Skeletal muscle satellite cell (primary cell): ENCODE measurements at regions not wholly inside any gene's neighbourhood (a gene's known extent, or its start where the extent isn't known, plus 50 kb on each side); places are given as distances from the start of the nearest gene placed in this dataset.
"Not testable (repeated sequence)": the region's sequence is repeated elsewhere in the genome, so short reads cannot be mapped to it uniquely, and the experiment has no call there.

ENCODE experiments used
- H3K27me3 ChIP-seq: 2 replicates; pipeline ENCODE4 v1.7.0; 2013; ENCODE audit warnings: low read length; ENCODE audit not compliant: control insufficient read depth, insufficient read depth
- H3K36me3 ChIP-seq: 2 replicates; pipeline ENCODE4 v1.7.0; 2013; ENCODE audit warnings: mild to moderate bottlenecking, control low read depth, low read length; ENCODE audit not compliant: insufficient read depth
- H3K4me1 ChIP-seq: 2 replicates; pipeline ENCODE4 v1.7.0; 2013; ENCODE audit warnings: low read length; ENCODE audit not compliant: control insufficient read depth, insufficient read depth
- H3K4me2 ChIP-seq: 2 replicates; pipeline ENCODE4 v1.7.0; 2013; ENCODE audit warnings: mild to moderate bottlenecking, low read length
- H3K4me3 ChIP-seq: 2 replicates; pipeline ENCODE4 v1.7.0; 2013; ENCODE audit warnings: low read length
- H3K9ac ChIP-seq: 2 replicates; pipeline ENCODE4 v1.7.0; 2013; ENCODE audit warnings: mild to moderate bottlenecking, low read depth, low read length, moderate library complexity
- H3K9me3 ChIP-seq: replicated peaks from 2 replicates; pipeline ENCODE4 v1.7.0; 2013; ENCODE audit warnings: mild to moderate bottlenecking, control low read depth, low read length

DNA sequence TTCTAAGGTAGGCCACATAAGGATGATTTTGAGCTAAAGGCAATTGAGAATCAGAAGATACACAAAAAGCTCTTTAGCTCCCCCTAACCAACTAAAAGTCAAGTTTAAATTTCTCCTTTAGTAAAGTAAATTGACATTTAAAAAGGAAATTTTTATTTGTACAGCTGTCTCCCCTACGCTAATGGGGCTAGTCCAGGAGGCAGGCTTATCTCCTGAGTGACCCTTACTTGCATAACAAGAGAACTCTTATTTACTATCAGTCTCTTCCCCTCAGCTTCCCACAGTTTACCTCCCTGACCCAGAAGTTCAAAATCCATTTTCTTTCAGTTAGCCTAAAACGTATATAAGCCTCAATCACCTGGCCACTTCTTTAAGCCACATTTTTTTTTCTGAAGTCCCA, 1002.8 kb upstream of the NRXN1 start:
- no peaks in the 10 kb centered on the region for H3K4me1 ChIP-seq

DNA sequence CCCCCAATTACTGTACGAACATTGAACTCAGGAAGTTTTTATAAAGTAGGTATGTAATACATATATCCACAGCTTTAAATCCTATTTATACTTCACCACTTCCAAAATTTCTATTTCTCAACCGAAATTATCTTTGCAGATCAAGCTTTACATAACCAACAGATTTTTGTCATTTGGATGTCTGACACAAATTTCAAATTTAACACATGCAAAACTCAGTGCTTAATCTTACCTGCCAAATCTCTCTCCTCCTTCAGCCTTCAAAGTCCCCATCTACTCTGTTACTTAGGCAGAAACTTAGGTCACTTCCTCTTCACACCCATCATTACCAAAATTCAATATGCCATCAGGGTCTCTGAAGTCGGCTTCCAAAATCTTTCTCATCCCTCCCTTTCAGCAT, 990.1 kb upstream of the NRXN1 start:
- no peaks in the 10 kb centered on the region for H3K36me3 ChIP-seq
- no peak overlapping the region for H3K4me3 ChIP-seq
- peaks cover 6% of the 10 kb centered on the region for H3K9me3 ChIP-seq
- no peak overlapping the region for H3K9ac ChIP-seq
- H3K27me3 ChIP-seq = no peaks in the 10 kb centered on the region
- H3K4me1 ChIP-seq = no peaks in the 10 kb centered on the region
- H3K4me2 ChIP-seq = no peak overlapping the region

More for the DNA sequence above, 1002.8 kb upstream of the NRXN1 start:
- Histone ChIP-seq H3K36me3 (no peaks in the 10 kb centered on the region), H3K9ac (no peak overlapping the region), H3K27me3 (no peaks in the 10 kb centered on the region), H3K4me2 (no peak overlapping the region), H3K4me3 (no peak overlapping the region), H3K9me3 (no peaks in the 10 kb centered on the region)

DNA sequence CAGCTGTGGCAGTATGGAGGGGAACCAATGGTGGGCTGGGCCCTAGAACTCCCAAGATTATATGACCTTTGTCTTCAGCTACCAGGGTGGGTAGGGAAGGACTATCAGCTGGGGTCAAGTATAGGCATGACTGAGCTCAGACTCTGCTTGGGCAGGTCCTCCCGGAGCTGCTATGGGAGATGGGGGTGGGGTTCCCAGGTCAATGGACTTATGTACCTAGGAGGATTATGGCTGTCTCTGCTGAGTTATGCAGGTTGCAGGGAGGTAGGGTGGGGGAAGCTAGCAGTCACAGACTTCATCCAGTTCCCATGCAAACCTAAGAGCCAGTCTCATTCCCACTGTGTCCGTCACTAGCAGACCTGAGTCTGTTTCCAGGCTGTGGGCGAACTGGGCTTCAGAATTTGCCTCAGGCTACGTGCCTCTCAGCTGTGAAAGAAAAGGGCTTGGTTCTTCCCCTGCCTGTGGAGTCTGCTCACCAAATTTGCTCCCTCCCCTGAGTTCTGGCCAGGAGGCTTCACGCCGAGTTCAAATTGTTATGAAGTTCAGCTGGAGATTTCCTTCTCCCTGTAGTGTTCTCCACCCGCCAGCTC, 985.8 kb upstream of the NRXN1 start:
- H3K4me3 ChIP-seq = no peak overlapping the region
- H3K4me1 ChIP-seq = no peaks in the 10 kb centered on the region
- peaks cover 6% of the 10 kb centered on the region for H3K9me3 ChIP-seq
- H3K36me3 ChIP-seq = no peaks in the 10 kb centered on the region
- H3K9ac ChIP-seq = no peak overlapping the region
- no peaks in the 10 kb centered on the region for H3K27me3 ChIP-seq
- H3K4me2 ChIP-seq = no peak overlapping the region

DNA sequence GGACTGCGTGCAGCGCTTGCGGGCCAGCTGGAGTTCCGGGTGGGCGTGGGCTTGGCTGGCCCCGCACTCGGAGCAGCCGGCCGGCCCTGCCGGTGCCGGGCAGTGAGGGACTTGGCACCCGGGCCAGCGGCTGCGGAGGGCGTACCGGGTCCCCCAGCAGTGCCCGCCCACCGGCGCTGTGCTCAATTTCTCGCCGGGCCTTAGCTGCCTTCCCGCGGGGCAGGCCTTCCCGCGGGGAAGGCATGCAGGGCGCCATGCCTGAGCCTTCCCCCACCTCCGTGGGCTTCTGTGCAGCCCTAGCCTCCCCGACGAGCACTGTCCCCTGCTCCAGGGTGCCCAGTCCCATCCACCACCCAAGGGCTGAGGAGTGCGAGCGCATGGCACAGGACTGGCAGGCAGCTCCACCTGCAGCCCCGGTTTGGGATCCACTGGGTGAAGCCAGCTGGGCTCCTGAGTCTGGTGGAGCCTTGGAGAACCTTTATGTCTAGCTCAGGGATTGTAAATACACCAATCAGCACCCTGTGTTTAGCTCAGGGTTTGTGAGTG, 975.0 kb upstream of the NRXN1 start:
- H3K4me3 ChIP-seq, H3K4me2 ChIP-seq, H3K9me3 ChIP-seq, H3K27me3 ChIP-seq, H3K9ac ChIP-seq, H3K36me3 ChIP-seq, H3K4me1 ChIP-seq: not testable (repeated sequence)

DNA sequence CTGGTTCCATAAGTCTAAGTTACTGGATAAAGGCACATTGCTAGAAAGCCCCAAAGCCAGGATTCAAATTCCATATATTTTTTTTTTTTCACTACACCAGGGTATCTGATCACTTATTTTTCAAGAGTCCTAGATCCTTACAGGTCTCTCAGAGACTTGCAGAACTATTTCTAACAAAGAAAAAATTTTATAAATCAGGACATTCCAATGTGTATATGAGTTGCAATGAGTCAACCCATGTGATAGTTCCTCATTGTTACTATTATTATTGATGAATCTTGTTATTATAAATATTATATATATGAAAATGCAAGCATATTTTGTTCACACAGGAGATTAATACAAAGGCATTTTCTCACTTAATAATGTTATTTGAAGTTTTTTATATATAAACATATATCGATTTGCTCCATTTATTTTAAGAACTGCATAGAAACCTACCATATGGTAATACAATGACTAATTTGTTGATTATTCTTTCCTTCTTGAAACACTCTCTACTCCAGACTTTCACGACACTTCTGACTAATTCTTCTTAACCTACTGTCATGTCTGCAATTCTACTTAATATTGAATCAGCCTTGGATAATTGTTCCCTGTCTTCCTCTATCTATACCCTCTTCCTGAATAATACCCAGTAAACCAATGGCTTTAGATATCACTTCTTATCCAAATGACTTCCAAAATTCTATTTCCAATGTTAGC, 968.4 kb upstream of the NRXN1 start:
- no peaks in the 10 kb centered on the region for H3K27me3 ChIP-seq
- H3K9me3 ChIP-seq = peaks cover 3% of the 10 kb centered on the region
- H3K4me2 ChIP-seq = no peak overlapping the region
- no peaks in the 10 kb centered on the region for H3K36me3 ChIP-seq
- H3K4me1 ChIP-seq = peaks cover 9% of the 10 kb centered on the region
- no peak overlapping the region for H3K9ac ChIP-seq
- no peak overlapping the region for H3K4me3 ChIP-seq

DNA sequence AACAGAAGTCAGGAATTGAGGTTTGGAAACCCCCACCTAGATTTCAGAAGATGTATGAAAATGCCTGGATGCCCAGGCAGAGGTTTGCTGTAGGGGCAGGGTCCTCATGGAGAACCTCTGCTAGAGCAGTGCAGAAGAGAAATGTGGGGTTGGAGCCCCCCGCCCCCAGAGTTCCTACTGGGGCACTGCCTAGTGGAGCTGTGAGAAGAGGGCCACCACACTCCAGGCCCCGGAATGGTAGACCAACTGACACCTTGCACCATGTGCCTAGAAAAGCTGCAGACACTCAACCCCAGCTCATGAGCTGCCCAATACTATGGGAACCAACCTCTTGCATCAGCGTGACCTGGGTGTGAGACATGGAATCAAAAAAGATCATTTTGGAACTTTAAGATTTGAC, 967.0 kb upstream of the NRXN1 start:
- Histone ChIP-seq H3K4me2 (no peak overlapping the region), H3K9me3 (peaks cover 3% of the 10 kb centered on the region), H3K4me3 (no peak overlapping the region), H3K9ac (no peak overlapping the region), H3K4me1 (peaks cover 18% of the 10 kb centered on the region), H3K36me3 (no peaks in the 10 kb centered on the region), H3K27me3 (no peaks in the 10 kb centered on the region)

DNA sequence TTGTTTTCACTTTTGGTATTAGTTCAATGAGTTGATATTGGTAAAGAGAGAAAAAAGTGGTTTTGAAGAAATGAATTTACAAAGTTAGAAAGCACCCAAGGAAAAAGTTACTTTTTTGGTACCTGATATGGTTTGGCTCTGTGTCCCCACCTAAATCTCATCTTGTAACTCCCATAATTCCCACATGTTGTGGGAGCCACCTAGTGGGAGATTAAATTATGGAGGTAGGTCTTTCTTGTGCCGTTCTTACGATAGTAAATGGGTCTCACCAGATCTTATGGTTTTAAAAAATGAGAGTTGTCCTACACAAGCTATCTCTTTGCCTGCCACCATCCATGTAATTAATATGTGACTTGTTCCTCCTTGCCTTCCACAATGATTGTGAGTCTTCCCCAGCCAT, 965.6 kb upstream of the NRXN1 start:
- H3K27me3 ChIP-seq = no peaks in the 10 kb centered on the region
- no peak overlapping the region for H3K4me2 ChIP-seq
- H3K4me3 ChIP-seq = no peak overlapping the region
- no peaks in the 10 kb centered on the region for H3K36me3 ChIP-seq
- H3K9ac ChIP-seq = no peak overlapping the region
- peaks cover 18% of the 10 kb centered on the region for H3K4me1 ChIP-seq
- H3K9me3 ChIP-seq = peaks cover 3% of the 10 kb centered on the region

DNA sequence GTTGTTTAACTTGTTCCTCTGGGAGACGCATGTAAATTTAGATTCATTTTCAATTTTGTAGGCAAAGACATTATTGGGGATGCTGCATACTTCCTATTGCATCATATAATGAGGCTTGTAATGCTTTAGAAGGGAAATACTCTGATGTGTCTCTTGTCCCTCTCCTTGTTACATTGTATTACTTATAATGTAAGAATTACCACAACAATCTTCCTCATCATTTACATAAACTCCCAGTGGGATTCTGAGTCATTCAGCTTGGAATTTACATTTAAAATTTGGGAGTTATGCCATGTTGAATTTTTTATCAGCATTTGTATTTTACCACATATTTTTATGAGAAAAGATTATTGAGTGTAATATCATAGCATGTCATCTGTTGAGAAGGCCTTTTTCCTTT, 963.4 kb upstream of the NRXN1 start:
- Histone ChIP-seq H3K9me3 (no peaks in the 10 kb centered on the region), H3K9ac (no peak overlapping the region), H3K4me2 (no peak overlapping the region), H3K4me3 (no peak overlapping the region), H3K27me3 (no peaks in the 10 kb centered on the region), H3K4me1 (peaks cover 18% of the 10 kb centered on the region), H3K36me3 (no peaks in the 10 kb centered on the region)

DNA sequence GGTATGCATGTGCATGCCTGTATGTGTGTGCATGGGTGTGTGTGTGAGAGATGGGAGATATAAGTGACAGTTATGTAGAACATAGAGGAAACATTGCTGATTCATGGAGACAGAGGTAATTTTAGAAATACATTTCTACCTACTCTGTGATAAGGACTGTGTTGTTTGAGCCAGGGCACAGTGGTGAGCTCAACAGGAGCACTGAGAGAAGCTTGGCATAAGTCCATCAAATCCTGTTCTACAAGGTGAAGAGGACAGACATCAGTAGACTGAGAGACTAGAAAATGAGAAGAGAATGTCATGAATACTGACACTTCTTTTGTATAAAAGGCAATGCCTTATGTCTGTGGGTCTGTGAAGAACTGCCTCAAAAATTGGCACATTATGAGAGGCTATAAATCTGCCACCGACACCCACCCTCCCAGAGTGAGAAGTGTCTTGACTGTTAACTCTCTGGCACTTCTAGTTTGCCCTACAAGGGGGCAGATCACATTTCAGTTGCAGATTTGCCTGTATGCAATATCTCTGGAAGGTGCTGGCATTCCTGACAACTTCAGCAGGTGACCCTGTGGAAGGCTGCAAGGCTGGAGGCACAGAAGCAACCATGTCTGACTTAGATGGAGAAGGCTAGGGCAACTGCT, 962.3 kb upstream of the NRXN1 start:
- no peak overlapping the region for H3K9ac ChIP-seq
- H3K4me2 ChIP-seq = no peak overlapping the region
- H3K27me3 ChIP-seq = no peaks in the 10 kb centered on the region
- no peaks in the 10 kb centered on the region for H3K36me3 ChIP-seq
- peaks cover 18% of the 10 kb centered on the region for H3K4me1 ChIP-seq
- H3K4me3 ChIP-seq = no peak overlapping the region
- H3K9me3 ChIP-seq = no peaks in the 10 kb centered on the region

DNA sequence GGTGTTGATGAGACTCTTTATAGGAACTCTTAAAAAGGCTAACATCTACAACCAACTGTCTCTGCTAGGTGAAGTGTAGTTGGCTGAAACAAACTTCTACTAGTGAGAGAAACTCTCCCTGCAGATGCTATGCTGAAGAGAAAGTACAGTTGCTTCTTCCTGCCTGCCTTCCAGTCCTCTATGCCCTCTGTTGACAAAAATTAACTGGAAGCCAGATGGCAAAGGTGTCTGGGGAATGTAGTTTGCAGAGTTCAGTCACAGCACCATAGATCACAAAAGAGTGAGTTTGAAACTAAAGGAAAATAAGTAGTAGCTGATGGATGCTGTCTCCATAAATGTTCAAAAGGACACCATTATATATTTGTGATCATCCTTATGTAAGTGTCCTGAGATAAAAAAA, 958.8 kb upstream of the NRXN1 start:
- Histone ChIP-seq H3K4me2 (no peak overlapping the region), H3K9ac (no peak overlapping the region), H3K36me3 (no peaks in the 10 kb centered on the region), H3K27me3 (no peaks in the 10 kb centered on the region), H3K4me1 (peaks cover 9% of the 10 kb centered on the region), H3K4me3 (no peak overlapping the region), H3K9me3 (no peaks in the 10 kb centered on the region)

DNA sequence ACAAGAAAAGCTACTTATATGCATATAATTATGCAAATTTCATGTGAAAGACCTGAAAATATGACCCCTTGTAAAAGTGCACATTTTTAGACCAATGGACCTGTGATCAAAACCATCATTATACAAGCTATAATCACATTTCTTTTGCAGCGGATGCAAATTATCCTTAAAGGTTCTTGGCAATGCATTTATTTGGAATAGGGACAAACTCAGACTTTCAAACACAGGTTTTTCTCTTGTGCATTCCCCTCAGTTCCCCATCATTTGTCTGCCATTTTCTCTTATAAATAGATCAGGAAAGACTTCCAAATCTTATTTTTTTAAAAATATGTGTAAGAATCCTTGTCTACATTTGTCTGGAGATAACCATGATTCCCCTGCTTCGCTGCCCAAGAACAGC, 954.2 kb upstream of the NRXN1 start:
- no peak overlapping the region for H3K9ac ChIP-seq
- no peaks in the 10 kb centered on the region for H3K27me3 ChIP-seq
- H3K36me3 ChIP-seq = no peaks in the 10 kb centered on the region
- no peak overlapping the region for H3K4me2 ChIP-seq
- H3K4me1 ChIP-seq = no peaks in the 10 kb centered on the region
- H3K4me3 ChIP-seq = no peak overlapping the region
- no peaks in the 10 kb centered on the region for H3K9me3 ChIP-seq
